Karpas-422 (cell line): ENCODE measurements at regions not wholly inside any gene's neighbourhood (a gene's known extent, or its start where the extent isn't known, plus 50 kb on each side); places are given as distances from the start of the nearest gene placed in this dataset.

ENCODE experiments used
- DNase-seq: peaks from one replicate; pipeline ENCODE4 v3.0.0-alpha.2; 2015
- H2AFZ ChIP-seq: fragments of 200-600 bp; sonication (generic); 2 replicates; pipeline ENCODE4 v1.6.1; 2014; ENCODE audit warnings: antibody characterized with exemption, low read length, mixed read lengths
- H3K27ac ChIP-seq: fragments of 200-600 bp; sonication (generic); 2 replicates; pipeline ENCODE4 v1.5.1; 2014; ENCODE audit warnings: mild to moderate bottlenecking, low read length, moderate library complexity
- H3K27me3 ChIP-seq: fragments of 200-600 bp; sonication (generic); 2 replicates; pipeline ENCODE4 v1.6.1; 2014; ENCODE audit warnings: low read length, mixed read lengths
- H3K36me3 ChIP-seq: fragments of 200-600 bp; sonication (generic); 2 replicates; pipeline ENCODE4 v1.6.1; 2014; ENCODE audit warnings: low read length, mixed read lengths; ENCODE audit not compliant: insufficient read depth
- H3K4me1 ChIP-seq: fragments of 200-600 bp; sonication (generic); 2 replicates; pipeline ENCODE4 v1.6.1; 2014; ENCODE audit warnings: mild to moderate bottlenecking, low read length, mixed read lengths
- H3K4me2 ChIP-seq: fragments of 200-600 bp; sonication (generic); 2 replicates; pipeline ENCODE4 v1.6.1; 2014; ENCODE audit warnings: low read length, low read depth, mild to moderate bottlenecking; ENCODE audit not compliant: poor library complexity, severe bottlenecking
- H3K4me3 ChIP-seq: fragments of 200-600 bp; sonication (generic); 2 replicates; pipeline ENCODE4 v1.5.1; 2014; ENCODE audit warnings: mild to moderate bottlenecking, antibody characterized with exemption, low read length, mixed read lengths
- H3K79me2 ChIP-seq: fragments of 200-600 bp; sonication (generic); 2 replicates; pipeline ENCODE4 v1.6.1; 2014; ENCODE audit warnings: mild to moderate bottlenecking, low read length, mixed read lengths
- H3K9ac ChIP-seq: fragments of 200-600 bp; sonication (generic); 2 replicates; pipeline ENCODE4 v1.6.0; 2014; ENCODE audit warnings: low read length
- H3K9me2 ChIP-seq: fragments of 200-600 bp; sonication (generic), shearing (Covaris generic); replicated peaks from 2 replicates; pipeline ENCODE4 v1.6.0; 2014; ENCODE audit warnings: mild to moderate bottlenecking, low read length, moderate library complexity; ENCODE audit not compliant: insufficient read depth
- H3K9me3 ChIP-seq: fragments of 300-700, 200-600 bp; sonication (generic); 2 replicates; pipeline ENCODE4 v1.6.1; 2014; ENCODE audit warnings: low read length, mixed read lengths
- H4K20me1 ChIP-seq: fragments of 200-600 bp; sonication (generic); 2 replicates; pipeline ENCODE4 v1.6.1; 2014; ENCODE audit warnings: mild to moderate bottlenecking, antibody characterized with exemption, low read length, low read depth; ENCODE audit not compliant: insufficient read depth

- H3K4me3 ChIP-seq: no peak overlapping the region
- DNase-seq: no peak
- no peaks in the 10 kb centered on the region for H3K9me2 ChIP-seq
- H3K27me3 ChIP-seq: no peaks in the 10 kb centered on the region
- no peak overlapping the region for H3K9ac ChIP-seq
- H3K4me1 ChIP-seq: no peaks in the 10 kb centered on the region
- H2AFZ ChIP-seq: no peak overlapping the region
- no peaks in the 10 kb centered on the region for H4K20me1 ChIP-seq
- H3K4me2 ChIP-seq: no peak overlapping the region
- H3K36me3 ChIP-seq: no peaks in the 10 kb centered on the region
- H3K27ac ChIP-seq: no peak overlapping the region
- H3K9me3 ChIP-seq: no peaks in the 10 kb centered on the region
- H3K79me2 ChIP-seq: no peaks in the 10 kb centered on the region
These were observed 226.5 kb downstream of the RPS24 start for GRCh38 chr10:78260141-78260540.

- Histone ChIP-seq H3K36me3 (no peaks in the 10 kb centered on the region), H3K79me2 (no peaks in the 10 kb centered on the region), H3K27ac (no peak overlapping the region), H3K27me3 (no peaks in the 10 kb centered on the region), H3K4me3 (no peak overlapping the region), H4K20me1 (no peaks in the 10 kb centered on the region), H2AFZ (no peak overlapping the region), H3K9ac (no peak overlapping the region), H3K9me2 (no peaks in the 10 kb centered on the region), H3K4me1 (no peaks in the 10 kb centered on the region), H3K4me2 (no peak overlapping the region), H3K9me3 (no peaks in the 10 kb centered on the region)
- DNase-seq: no peak
These were observed 227.0 kb downstream of the RPS24 start for GRCh38 chr10:78260680-78261079.

GRCh38 chr10:78261291-78261690 lies 227.6 kb downstream of the RPS24 start:
- H3K27me3 ChIP-seq: no peaks in the 10 kb centered on the region
- H3K9me2 ChIP-seq: no peaks in the 10 kb centered on the region
- H4K20me1 ChIP-seq: no peaks in the 10 kb centered on the region
- no peak overlapping the region for H3K4me3 ChIP-seq
- no peaks in the 10 kb centered on the region for H3K9me3 ChIP-seq
- H3K4me2 ChIP-seq: no peak overlapping the region
- H3K4me1 ChIP-seq: no peaks in the 10 kb centered on the region
- no peaks in the 10 kb centered on the region for H3K36me3 ChIP-seq
- H3K9ac ChIP-seq: no peak overlapping the region
- H3K79me2 ChIP-seq: no peaks in the 10 kb centered on the region
- no peak overlapping the region for H2AFZ ChIP-seq
- no peak for DNase-seq
- no peak overlapping the region for H3K27ac ChIP-seq

GRCh38 chr10:78262860-78263259 lies 229.2 kb downstream of the RPS24 start:
- no peaks in the 10 kb centered on the region for H3K79me2 ChIP-seq
- H3K9me3 ChIP-seq: no peaks in the 10 kb centered on the region
- H4K20me1 ChIP-seq: no peaks in the 10 kb centered on the region
- no peaks in the 10 kb centered on the region for H3K4me1 ChIP-seq
- H3K4me3 ChIP-seq: no peak overlapping the region
- no peak overlapping the region for H3K4me2 ChIP-seq
- H3K36me3 ChIP-seq: no peaks in the 10 kb centered on the region
- H3K9me2 ChIP-seq: no peaks in the 10 kb centered on the region
- DNase-seq: no peak
- no peak overlapping the region for H3K9ac ChIP-seq
- H3K27ac ChIP-seq: no peak overlapping the region
- no peak overlapping the region for H2AFZ ChIP-seq
- no peaks in the 10 kb centered on the region for H3K27me3 ChIP-seq

- H3K4me1 ChIP-seq: no peaks in the 10 kb centered on the region
- H3K79me2 ChIP-seq: no peaks in the 10 kb centered on the region
- H3K9me3 ChIP-seq: no peaks in the 10 kb centered on the region
- no peak for DNase-seq
- no peak overlapping the region for H3K9ac ChIP-seq
- no peaks in the 10 kb centered on the region for H4K20me1 ChIP-seq
- no peak overlapping the region for H2AFZ ChIP-seq
- no peak overlapping the region for H3K4me2 ChIP-seq
- no peaks in the 10 kb centered on the region for H3K9me2 ChIP-seq
- H3K27me3 ChIP-seq: no peaks in the 10 kb centered on the region
- no peak overlapping the region for H3K4me3 ChIP-seq
- no peak overlapping the region for H3K27ac ChIP-seq
- no peaks in the 10 kb centered on the region for H3K36me3 ChIP-seq
These were observed 229.9 kb downstream of the RPS24 start for GRCh38 chr10:78263521-78263988.

GRCh38 chr10:78264361-78264760 lies 230.7 kb downstream of the RPS24 start:
- no peaks in the 10 kb centered on the region for H4K20me1 ChIP-seq
- H3K9me2 ChIP-seq: no peaks in the 10 kb centered on the region
- no peak overlapping the region for H3K27ac ChIP-seq

GRCh38 chr10:78266741-78267469 lies 233.2 kb downstream of the RPS24 start:
- Histone ChIP-seq H3K4me3 (no peak overlapping the region), H3K79me2 (no peaks in the 10 kb centered on the region), H3K4me2 (no peak overlapping the region), H3K9me2 (no peaks in the 10 kb centered on the region), H2AFZ (no peak overlapping the region), H3K9ac (no peak overlapping the region), H3K27ac (no peak overlapping the region), H3K27me3 (no peaks in the 10 kb centered on the region), H3K9me3 (no peaks in the 10 kb centered on the region), H4K20me1 (no peaks in the 10 kb centered on the region), H3K36me3 (no peaks in the 10 kb centered on the region), H3K4me1 (no peaks in the 10 kb centered on the region)
- no peak for DNase-seq

More at GRCh38 chr10:78264361-78264760, 230.7 kb downstream of the RPS24 start:
- Histone ChIP-seq H3K9ac (no peak overlapping the region), H2AFZ (no peak overlapping the region), H3K4me3 (no peak overlapping the region), H3K36me3 (no peaks in the 10 kb centered on the region), H3K79me2 (no peaks in the 10 kb centered on the region), H3K4me1 (no peaks in the 10 kb centered on the region), H3K27me3 (no peaks in the 10 kb centered on the region), H3K9me3 (no peaks in the 10 kb centered on the region), H3K4me2 (no peak overlapping the region)
- no peak for DNase-seq

- no peaks in the 10 kb centered on the region for H3K36me3 ChIP-seq
These were observed 233.9 kb downstream of the RPS24 start for GRCh38 chr10:78267598-78267997.

More at GRCh38 chr10:78267598-78267997, 233.9 kb downstream of the RPS24 start:
- H3K9me3 ChIP-seq: no peaks in the 10 kb centered on the region
- no peak overlapping the region for H2AFZ ChIP-seq
- no peak overlapping the region for H3K9ac ChIP-seq
- H3K4me1 ChIP-seq: no peaks in the 10 kb centered on the region
- H4K20me1 ChIP-seq: no peaks in the 10 kb centered on the region
- no peak overlapping the region for H3K4me2 ChIP-seq
- no peaks in the 10 kb centered on the region for H3K79me2 ChIP-seq
- no peak overlapping the region for H3K27ac ChIP-seq
- H3K27me3 ChIP-seq: no peaks in the 10 kb centered on the region
- no peak overlapping the region for H3K4me3 ChIP-seq
- no peak for DNase-seq
- H3K9me2 ChIP-seq: no peaks in the 10 kb centered on the region
